ENCODE measurements at regions not wholly inside any gene's neighbourhood (a gene's known extent, or its start where the extent isn't known, plus 50 kb on each side); places are given as distances from the start of the nearest gene placed in this dataset.

DNA sequence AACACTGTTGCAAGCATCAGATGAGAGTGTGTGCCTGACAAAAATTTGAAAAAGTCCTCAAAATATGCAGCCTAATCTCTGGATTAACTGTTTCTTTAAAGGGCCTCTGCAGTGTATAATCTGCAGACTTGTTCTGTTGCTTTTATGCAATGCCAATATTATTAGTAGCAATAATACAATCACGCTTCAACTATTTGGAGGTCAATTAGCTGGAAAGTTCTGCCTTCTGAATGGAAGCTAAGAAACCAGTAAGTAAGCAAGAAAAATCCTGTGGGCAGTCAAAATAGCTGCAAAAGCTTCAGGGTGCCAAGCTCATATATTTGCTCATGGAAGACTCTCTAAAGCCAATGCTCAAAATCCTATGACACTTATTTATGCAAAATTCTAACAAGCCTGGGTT lies 153.2 kb upstream of the NR2F2 start:
- no peak for TF ChIP-seq CTCF (conservative IDR thresholded peaks at IDR 0.05; ENCODE audit: low read depth in 2 of 2)
- no peak for TF ChIP-seq CREB1 (CRISPR knock-in tag; IDR thresholded peaks at IDR 0.05; ENCODE audit: low read depth)
- TF ChIP-seq, protein P1, sequence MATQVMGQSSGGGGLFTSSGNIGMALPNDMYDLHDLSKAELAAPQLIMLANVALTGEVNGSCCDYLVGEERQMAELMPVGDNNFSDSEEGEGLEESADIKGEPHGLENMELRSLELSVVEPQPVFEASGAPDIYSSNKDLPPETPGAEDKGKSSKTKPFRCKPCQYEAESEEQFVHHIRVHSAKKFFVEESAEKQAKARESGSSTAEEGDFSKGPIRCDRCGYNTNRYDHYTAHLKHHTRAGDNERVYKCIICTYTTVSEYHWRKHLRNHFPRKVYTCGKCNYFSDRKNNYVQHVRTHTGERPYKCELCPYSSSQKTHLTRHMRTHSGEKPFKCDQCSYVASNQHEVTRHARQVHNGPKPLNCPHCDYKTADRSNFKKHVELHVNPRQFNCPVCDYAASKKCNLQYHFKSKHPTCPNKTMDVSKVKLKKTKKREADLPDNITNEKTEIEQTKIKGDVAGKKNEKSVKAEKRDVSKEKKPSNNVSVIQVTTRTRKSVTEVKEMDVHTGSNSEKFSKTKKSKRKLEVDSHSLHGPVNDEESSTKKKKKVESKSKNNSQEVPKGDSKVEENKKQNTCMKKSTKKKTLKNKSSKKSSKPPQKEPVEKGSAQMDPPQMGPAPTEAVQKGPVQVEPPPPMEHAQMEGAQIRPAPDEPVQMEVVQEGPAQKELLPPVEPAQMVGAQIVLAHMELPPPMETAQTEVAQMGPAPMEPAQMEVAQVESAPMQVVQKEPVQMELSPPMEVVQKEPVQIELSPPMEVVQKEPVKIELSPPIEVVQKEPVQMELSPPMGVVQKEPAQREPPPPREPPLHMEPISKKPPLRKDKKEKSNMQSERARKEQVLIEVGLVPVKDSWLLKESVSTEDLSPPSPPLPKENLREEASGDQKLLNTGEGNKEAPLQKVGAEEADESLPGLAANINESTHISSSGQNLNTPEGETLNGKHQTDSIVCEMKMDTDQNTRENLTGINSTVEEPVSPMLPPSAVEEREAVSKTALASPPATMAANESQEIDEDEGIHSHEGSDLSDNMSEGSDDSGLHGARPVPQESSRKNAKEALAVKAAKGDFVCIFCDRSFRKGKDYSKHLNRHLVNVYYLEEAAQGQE (IDR thresholded peaks at IDR 0.05; ENCODE audit: unreplicated experiment) = no peak
- no peak for TF ChIP-seq EZH2 (IDR thresholded peaks at IDR 0.05; ENCODE audit: low read depth, unreplicated experiment)
- TF ChIP-seq NANOG (IDR thresholded peaks at IDR 0.05; ENCODE audit: borderline replicate concordance) = no peak
